Activated CD4-positive, alpha-beta T cell treated with anti-CD3 and anti-CD28 coated beads, Interleukin-2, amount 50 U/mL, for 24 hours (primary cell): ENCODE measurements at regions not wholly inside any gene's neighbourhood (a gene's known extent, or its start where the extent isn't known, plus 50 kb on each side); places are given as distances from the start of the nearest gene placed in this dataset.

Experiments
- DNase-seq, 2 donors: peaks; one replicate each; pipeline ENCODE4 v3.0.0-alpha.2; 2020; ENCODE audit warnings: low read depth in 1 of 2, low spot score in 1 of 2

DNA sequence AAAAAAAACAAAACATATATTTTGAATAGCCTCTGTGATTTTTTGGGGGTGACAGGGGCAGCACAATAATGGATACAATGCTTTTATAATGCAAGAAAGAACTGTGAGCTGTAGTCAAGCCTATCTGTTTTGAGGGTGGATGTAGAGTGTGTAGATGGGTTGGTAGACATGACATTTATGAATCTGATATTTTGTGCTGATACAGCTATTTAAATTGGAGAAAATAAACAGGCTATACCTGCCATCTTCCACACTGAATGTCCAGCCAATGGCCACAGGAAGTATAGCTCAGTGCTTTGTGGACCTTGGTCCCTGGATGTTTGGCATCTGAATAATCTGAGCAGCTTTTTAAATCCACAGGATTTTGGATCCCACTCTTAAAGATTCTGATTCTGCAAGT, 175.0 kb downstream of the NEDD1 start:
- no peak for DNase-seq

DNA sequence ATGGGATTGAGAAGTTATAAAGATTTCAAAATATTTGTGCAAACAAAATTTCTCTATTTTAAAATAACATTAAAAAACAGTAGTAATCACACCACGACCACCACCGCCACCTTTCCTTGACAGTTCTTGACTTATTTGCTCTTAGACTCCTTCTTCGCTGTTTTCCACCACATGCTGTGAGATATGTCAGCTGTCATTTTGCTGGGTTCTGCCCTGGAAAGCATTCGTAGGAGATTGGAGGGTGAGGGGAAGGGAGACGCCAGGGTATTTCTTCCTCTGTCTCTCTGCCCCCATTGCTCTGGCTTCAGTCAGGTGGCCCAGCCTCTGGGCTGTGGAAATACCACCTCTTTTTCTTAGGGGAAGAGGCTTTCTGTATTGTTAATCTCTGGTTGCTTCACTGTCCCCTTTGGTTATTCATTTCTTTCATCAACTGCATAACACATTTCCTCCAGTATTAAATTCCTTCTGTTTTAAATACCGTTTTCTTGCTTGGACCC, 186.2 kb downstream of the NEDD1 start:
- no peak for DNase-seq

DNA sequence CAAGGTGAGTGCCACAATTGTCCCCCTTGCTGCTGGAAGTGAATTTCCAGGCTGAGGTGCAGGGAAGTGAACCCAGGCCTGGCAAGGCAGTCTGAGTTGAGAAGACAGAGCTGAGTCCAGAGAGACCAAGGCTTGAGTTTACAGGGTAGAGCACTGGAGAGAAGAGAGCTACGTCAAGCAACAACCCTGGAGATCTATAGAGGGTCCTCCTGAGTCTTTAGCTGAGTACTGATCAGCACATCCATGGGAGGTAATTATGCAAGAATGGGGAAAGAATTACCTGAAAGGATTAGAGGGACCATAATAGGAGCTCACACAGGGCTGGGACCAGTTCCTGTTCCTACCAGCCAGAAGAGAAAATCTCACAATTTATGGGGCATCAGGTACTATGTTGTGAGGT, 190.7 kb downstream of the NEDD1 start:
- no peak for DNase-seq

DNA sequence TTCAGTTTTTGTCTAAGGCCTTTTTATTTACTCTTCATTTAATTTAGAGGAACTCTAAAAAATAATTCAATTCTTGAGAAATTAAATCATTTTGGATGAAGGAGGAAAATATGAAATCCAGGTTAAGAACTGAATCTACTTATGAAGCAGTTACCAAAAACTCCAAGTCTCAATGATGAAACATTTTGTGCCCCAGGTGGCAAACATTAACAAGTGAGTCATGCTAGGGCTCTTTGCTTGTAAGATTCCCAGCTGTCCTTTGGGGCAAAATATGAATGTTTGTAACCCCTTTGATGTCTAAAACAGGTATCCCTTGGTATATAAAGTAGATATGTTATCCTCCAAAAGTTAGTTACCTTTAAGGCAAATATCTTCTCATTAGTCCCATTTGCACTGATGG, 202.4 kb downstream of the NEDD1 start:
- no peak for DNase-seq

DNA sequence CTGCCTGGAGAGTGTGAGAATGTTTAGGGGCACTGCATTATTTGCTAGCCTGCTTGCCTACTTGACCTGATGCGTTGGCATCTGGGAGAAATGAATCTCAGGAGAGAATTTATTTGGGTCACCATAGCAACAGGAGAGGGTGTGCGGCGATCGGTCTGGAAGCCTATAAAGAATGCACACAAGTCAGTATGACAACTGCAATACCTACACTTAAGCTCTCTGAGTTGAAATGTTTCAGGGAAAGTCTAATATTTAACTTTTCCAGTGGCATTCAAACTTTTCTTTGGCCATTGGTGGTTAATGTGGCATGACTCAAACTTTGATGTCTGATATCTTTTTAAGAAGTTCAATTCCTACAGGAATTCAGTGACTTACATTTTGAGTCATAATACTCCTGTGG, 205.1 kb downstream of the NEDD1 start:
- no peak for DNase-seq

DNA sequence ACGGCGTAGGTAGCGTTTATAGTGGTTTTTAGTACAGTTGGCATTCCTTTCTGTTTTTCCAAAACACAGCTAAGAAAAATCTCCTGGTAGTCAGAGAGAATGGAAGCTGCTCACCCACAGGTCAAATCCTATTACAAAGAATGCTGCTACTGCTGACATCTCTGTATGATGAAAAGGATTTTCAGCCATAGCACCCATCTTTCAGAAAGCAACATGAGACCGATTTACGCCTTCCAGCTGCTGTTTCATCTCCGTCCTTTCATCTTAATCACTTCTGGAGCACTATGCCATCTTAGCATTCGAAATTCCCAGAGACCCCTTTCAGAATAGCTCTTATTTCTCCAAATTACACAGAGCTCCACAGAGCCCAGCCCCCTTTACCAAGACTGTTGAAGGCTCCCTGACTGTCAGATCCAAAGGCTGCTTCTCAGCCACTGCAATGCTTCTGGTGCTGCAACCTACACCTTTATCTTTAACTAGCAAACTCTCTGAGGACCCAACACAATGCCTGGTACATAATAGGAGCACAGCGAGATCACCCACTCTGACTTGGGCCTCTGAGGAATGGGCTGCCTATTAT, 211.8 kb downstream of the NEDD1 start:
- DNase-seq, result no peak

DNA sequence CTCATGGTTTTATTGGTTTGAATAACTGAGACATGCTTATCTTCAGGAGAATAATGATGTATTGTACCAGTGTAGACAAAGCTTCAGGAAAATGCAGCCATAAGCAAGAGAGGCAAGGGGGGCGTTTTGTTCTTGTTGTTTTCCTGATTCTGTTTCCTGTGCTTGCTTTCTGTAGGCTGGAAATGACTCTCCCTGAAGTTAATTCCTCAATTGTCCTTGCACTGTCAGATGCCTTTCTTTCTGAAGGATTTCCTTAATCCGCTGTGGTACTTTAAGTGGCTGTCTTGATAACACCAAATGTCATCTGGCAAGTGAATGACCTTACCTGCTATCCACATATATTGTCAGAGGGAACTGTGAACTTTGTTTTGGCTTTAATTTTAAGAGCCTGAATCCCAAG, 220.0 kb downstream of the NEDD1 start:
- DNase-seq, result no peak

DNA sequence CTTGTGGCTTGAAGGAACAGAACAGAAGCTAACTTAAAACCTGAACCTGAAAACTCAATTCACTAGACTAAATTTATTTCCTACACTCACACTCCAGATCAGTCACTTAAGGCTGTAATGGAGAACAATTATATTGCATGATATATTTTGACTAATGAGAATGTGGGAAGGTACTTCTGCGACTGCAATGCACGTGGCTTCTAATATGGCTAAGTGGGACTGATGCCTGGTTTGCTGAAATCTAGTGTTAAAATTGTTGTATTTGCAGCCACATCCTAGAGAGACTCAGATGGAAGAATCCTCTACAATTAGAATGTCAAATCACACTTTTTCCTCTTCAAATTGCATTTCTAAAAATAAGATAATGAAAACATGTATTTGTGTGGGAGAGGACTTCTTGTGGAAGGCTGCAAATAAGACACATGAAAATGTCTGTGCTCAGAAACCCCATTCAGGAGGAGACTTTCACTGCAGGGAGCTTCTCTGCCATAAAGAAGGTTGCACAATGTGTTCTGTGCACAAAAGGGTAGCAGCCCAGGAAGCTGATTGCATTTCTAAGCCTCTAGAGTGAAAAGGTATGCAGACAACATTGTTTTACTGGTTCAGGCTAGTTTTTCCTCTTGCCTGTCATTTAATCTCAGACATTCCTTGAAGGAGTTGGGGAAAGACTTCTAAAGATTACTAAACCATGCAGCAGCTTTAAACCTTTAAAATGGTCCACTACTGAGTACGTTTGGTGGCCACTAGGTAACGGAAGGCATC, 224.3 kb downstream of the NEDD1 start:
- no peak for DNase-seq

DNA sequence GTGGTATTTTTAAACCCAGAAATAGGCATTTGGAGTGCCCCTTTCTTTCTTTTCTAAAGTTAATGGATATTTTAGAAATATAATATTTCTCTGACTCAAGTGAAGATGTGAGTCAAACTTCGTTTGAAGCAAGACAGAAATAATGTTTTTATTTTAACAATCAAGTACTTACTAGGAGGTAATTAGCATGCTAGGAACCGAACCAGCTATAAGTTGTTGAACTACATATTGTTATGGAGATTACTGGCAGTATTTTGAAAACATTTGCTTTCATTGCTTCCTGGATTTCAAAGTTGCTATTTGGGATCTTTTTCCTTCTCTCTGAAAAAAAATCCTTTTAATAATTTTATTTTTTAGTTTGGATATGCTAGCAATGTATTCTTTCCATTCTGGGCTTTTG, 225.2 kb downstream of the NEDD1 start:
- no peak for DNase-seq

DNA sequence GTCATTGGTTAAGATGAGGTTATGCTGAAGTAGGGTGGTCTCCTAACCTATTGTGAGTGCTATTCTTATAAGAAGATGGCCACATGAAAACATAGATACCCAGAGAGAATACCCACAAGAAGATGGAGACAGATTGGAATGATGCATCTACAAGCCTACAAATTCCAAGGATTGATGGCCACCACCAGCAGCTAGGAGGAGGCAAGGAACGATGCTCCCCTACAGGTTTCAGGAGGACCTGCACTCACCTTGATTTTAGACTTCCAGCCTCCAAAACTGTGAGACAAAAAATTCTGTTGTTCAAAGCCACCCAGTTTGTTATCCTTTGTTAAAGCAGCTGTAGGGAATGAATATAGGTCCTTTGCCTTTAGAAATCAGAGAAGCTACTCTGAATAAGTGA, 227.4 kb downstream of the NEDD1 start:
- DNase-seq, result no peak

DNA sequence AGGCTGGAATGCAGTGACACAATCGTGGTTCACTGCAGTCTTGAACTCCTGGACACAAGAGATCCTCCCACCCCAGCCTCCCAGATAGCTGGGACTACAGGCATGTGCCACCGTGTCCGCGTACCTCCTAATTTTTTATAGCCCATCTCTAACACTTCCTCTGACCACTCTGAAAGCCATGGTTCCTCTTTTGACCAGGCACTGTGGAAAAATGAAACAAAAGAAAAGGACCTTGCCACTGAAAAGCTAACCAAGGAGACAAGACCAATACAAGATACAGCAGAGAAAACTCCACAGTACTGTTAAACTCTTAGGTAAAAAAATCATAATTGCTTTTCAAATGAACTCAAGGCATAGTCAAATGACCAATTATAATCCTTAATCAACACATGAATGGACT, 233.3 kb downstream of the NEDD1 start:
- no peak for DNase-seq

DNA sequence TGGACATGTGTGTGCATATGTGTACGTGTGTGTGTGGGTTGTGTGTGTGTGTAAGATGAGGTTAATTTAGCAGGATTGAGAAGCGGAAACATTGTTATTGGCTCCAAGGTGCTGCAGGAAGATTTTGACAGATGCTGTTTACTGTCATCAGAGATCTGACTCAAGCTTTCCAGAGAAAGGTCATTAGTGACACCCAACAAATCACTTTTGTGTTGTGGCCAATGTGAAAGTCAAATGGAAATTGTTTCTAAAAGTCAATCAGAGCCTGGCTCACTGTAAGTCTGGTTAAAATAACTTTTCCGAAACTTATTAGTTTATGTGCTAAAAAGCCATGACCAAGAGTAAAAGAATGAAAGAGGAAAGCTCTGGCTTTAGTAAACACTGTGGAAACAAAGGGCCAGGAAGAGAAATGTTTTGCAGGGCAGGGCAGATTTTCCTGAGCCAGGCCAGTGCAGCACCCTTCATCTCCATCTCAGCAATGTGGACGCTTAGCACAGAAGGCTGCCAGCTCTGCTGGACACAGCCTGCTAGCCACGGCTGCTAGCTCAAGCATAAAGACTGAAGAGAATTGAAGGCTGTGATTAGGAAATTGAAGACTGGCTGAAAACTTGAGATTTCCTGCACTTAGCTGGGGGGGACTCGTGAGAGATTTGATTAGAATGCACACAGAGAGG, 235.8 kb downstream of the NEDD1 start:
- DNase-seq, result no peak

DNA sequence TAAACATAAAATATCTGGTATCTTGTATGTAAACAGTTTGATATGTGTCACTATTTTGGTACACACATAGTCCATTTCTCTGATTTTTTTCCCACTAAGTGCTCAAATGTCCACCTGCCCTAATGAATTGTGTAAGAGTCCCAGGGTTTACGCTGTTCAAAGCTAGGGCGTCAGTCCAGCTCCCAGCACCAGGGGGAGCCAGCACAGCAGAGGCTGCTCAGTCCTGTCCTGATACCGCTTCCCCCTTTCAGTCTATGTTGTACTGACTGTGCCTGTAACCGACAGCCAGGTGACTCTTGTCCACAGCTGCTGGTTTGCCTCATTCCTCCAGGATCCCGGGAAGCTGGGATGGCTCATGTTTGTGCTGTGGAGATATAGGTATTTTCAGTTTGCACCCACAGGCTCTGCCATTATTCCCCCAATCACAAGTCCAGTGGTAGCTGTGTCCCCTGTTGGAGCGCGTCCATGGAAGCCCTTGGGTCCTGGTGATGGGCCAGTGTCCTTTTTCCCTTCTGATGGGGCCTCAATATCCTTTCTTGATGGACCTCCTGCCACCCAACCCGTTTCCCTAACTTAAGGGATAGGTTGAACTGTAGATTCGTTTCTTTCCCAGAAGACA, 242.0 kb downstream of the NEDD1 start:
- peak; percentile 8 to 28 for DNase-seq

DNA sequence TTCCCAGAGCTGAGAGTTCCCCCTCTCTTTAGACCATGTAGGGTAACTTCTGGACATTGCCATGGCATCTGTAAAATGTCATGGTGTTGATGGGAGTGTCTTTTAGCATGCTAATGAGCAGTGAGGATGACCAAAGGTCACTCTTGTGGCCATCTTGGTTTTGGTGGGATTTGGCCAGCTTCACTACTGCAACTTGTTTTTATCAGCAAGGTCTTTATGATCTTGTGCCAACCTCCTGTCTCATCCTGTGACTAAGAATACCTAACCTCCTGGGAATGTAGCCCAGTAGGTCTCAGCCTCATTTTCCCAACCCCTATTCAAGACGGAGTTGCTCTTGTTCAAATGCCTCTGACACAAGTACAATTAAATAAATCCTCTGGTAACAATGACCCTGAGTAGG, 244.4 kb downstream of the NEDD1 start:
- DNase-seq, result no peak

DNA sequence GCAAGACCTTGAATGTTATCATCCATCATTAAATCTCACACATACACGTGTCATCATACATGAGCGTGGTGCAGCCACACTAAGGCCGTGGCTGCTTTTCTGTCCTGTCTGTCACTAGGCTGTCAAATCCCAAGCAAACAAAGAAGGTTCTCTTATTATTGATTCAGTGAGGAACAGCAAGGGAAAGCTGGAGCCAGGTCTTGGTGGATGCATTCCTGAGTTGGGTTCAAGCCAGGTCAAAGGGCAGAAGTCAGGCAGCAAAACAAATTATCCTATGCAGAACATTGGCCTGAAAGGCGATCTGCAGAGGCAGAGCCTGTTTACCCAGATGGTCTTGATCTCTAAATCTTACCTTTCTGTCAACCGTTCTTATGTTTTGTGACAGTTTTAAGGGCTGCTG, 252.3 kb downstream of the NEDD1 start:
- DNase-seq, result no peak

DNA sequence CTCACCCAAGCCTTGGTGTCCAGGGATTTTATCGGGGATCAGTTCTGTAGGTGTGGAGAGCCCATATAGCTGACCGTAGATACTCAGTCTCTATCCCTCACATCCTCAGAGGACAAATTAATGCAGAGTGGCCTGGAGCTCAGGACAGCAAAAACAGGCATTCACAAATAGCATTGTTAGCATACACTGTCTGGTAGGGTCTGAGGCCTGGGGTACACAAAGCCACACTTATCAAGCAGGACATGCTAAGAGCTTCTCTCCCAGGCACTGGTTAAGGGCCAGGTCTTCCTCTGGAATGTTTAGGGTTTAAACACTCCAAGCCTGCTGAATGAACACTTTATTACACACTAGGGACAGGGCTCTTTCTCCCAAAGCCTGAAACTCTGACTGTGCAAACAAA, 253.2 kb downstream of the NEDD1 start:
- no peak for DNase-seq

DNA sequence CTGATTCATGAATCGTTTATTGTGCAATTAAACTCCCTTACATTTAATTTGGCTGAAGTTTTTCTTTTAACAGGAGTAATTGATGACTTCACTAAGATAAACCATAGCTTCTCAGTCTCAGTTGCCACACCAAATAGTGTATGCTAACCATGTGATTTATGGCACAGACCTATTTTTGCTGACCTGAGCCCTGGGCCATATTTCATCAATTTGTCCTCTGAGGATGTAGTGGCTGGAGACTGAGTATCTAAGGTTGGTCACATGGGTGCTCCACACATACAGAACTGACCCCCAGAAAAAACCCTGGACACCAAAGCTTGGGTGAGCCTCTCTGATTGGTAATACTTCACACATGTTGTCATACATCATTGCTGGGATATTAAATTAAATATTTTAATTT, 255.1 kb downstream of the NEDD1 start:
- DNase-seq, result no peak

DNA sequence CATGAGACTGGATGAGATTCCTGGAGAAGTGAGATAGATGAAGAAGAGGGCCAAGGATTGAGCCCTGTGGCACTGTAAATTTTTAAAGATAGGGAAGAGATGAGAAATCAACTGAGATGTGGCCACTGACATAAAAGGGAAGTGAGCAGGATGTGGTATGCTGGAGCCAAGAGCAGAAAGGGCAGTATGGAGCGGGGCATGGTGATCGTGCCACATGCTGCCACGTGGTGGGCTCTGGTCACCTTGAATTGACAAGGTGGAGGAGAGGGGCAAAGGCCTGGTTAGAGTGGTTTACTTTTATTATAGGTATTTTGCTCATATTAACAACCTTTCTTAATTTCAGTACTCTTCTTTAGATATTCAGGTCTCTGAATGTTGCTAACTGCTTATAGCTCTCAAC, 257.9 kb downstream of the NEDD1 start:
- no peak for DNase-seq

DNA sequence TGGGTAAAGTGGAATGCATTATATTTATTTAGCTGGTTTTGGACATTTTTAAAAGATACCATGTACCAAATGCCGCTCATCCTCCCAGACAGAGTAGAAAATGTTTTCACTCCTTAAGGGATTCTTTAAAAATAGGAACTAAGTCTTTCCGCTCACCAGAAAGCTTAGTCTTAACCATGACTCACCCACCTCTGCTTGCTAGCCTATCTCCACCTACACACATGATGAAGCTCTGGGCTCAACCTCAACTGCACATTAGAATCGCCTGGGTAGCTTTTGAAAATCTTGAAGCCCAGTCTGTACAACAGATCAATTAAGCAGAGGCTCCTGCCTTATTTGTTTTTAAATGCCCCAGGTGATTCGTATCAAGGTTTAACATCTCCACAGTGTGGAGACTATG, 260.5 kb downstream of the NEDD1 start:
- no peak for DNase-seq

DNA sequence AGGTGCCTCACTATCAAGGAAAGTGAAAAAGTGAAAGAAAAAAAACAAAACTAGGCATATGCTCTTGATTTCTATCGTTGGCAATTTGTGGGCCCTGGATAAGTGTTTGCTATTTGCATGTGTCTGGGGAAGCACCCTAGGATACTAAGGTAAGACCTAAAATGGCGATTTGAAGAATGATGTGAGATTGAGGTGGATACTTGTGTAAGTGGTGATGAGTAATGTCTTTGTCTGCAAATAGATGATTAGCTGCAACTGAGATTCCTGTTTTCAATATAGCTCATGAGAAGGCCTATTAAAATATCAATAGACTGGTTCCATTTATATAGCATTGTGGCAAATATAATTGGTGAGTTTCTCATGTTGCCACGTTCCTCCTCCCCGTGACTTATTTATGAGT, 261.7 kb downstream of the NEDD1 start:
- DNase-seq, result no peak

DNA sequence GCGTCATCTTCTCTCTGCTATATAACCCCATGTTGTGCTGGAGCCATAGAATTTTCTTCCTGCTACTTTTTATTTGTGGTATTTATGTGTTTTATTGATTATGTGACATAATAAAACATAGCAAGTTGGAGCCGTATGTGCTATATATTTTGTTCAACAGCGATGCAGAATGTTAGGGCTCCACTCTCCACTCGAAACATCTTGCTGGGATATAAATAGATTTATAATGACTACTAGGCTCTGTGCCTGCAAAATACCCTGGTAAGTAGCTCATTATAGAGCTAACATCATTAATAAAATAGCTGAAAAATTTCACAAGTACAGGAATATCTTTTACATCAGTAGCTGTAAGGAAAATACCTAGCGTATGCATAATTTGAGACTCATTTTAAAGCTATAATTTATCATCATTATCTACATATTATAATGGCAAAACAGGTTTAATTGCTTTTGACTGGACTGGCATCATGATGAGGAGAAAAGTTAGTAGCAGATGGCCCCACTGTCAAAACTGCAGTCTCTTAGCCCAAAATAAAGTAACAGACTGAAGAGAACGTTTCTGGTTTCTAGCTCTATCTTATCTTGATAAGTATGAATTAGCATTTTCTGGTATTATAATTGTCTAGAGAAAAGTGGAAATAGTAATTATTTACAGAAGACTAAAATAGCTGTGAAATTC, 263.0 kb downstream of the NEDD1 start:
- no peak for DNase-seq
